ENCODE measurements at regions not wholly inside any gene's neighbourhood (a gene's known extent, or its start where the extent isn't known, plus 50 kb on each side); places are given as distances from the start of the nearest gene placed in this dataset.
"Not testable (repeated sequence)": the region's sequence is repeated elsewhere in the genome, so short reads cannot be mapped to it uniquely, and the experiment has no call there.

DNA sequence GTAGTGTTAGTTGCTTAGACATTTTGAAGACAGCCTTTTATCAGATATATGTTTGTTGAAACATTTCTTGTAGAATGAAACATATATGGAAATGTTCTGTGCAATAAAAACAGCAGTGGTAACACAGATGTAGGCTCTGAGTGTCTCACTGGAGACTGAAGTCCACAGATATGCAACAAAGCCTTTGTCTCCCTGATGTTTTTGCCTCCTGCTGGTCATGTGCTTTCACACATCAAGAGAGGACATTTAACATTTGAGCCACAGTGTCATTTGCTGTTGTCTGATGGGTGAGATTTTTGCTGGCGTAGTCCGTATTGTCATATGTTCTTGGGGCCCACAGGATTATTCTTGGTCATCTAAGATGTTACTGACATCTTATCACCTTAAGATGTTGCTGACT, 161.4 kb downstream of the CCDC74A start:
- not testable (repeated sequence) for TF ChIP-seq CTCF, POLR2A (IDR thresholded peaks at IDR 0.05)
